Kasumi-1 (cell line): ENCODE measurements at regions not wholly inside any gene's neighbourhood (a gene's known extent, or its start where the extent isn't known, plus 50 kb on each side); places are given as distances from the start of the nearest gene placed in this dataset.

ENCODE experiments used
- DNase-seq, 2 experiments: peaks; one replicate each; lab custom pipeline; 2025; lab: John Stamatoyannopoulos, UW

- DNase-seq: no peak
Measured at GRCh38 chr11:26188554-26188953, 143.4 kb upstream of the ANO3 start.

- DNase-seq: no peak
Measured at GRCh38 chr11:26191193-26191592, 140.7 kb upstream of the ANO3 start.

GRCh38 chr11:26193694-26194365, 138.1 kb upstream of the ANO3 start:
- DNase-seq: no peak

GRCh38 chr11:26194881-26195280, 137.0 kb upstream of the ANO3 start:
- no peak for DNase-seq

- DNase-seq: no peak
Measured at GRCh38 chr11:26198532-26199096, 133.3 kb upstream of the ANO3 start.

- DNase-seq: no peak
Measured at GRCh38 chr11:26199331-26200095, 132.4 kb upstream of the ANO3 start.

GRCh38 chr11:26201411-26201810, 130.5 kb upstream of the ANO3 start:
- DNase-seq: no peak

GRCh38 chr11:26202754-26203153, 129.2 kb upstream of the ANO3 start:
- no peak for DNase-seq

GRCh38 chr11:26204101-26204500, 127.8 kb upstream of the ANO3 start:
- DNase-seq: no peak

GRCh38 chr11:26204839-26205238, 127.1 kb upstream of the ANO3 start:
- DNase-seq: no peak

- DNase-seq: no peak
Measured at GRCh38 chr11:26219183-26220117, 112.5 kb upstream of the ANO3 start.

GRCh38 chr11:26225646-26226045, 106.3 kb upstream of the ANO3 start:
- DNase-seq: no peak

- peak; percentile 19 to 30 for DNase-seq
Measured at GRCh38 chr11:26227301-26227746, 104.6 kb upstream of the ANO3 start.

- no peak for DNase-seq
Measured at GRCh38 chr11:26227883-26228502, 103.9 kb upstream of the ANO3 start.

GRCh38 chr11:26228778-26229177, 103.2 kb upstream of the ANO3 start:
- DNase-seq: no peak

GRCh38 chr11:26229257-26229656, 102.7 kb upstream of the ANO3 start:
- DNase-seq: no peak

GRCh38 chr11:26229981-26230380, 101.9 kb upstream of the ANO3 start:
- DNase-seq: no peak

GRCh38 chr11:26231252-26231661, 100.7 kb upstream of the ANO3 start:
- no peak for DNase-seq

- no peak for DNase-seq
Measured at GRCh38 chr11:26234451-26234850, 97.5 kb upstream of the ANO3 start.

- no peak for DNase-seq
Measured at GRCh38 chr11:26243426-26243825, 88.5 kb upstream of the ANO3 start.

- DNase-seq: no peak
Measured at GRCh38 chr11:26244207-26244606, 87.7 kb upstream of the ANO3 start.

- no peak for DNase-seq
Measured at GRCh38 chr11:26245046-26245445, 86.9 kb upstream of the ANO3 start.
